Epithelial cell of proximal tubule (primary cell): ENCODE measurements at regions not wholly inside any gene's neighbourhood (a gene's known extent, or its start where the extent isn't known, plus 50 kb on each side); places are given as distances from the start of the nearest gene placed in this dataset.
A peak's percentile ranks its signal among the peaks of the same experiment; 100 is the strongest.

Experiments used
- DNase-seq: peaks from one replicate; pipeline ENCODE4 v3.0.0-alpha.2; 2011; ENCODE audit warnings: low read depth
- H3K4me3 ChIP-seq: 2 replicates; pipeline ENCODE4 v1.5.1; 2011; ENCODE audit warnings: low read depth, mild to moderate bottlenecking, low read length
- CTCF ChIP-seq: conservative IDR thresholded peaks from 2 replicates; pipeline ENCODE4 v1.5.1; 2012; ENCODE audit warnings: low read depth, mild to moderate bottlenecking, low read length

GRCh38 chr1:118698911-118699310 lies 289.2 kb downstream of the TBX15 start:
- H3K4me3 ChIP-seq = no peak overlapping the region
- no peak for DNase-seq
- no peak for TF ChIP-seq CTCF

- no peak for TF ChIP-seq CTCF
- no peak for DNase-seq
- H3K4me3 ChIP-seq = peak overlapping the region; percentile 16
These were observed 296.0 kb downstream of the TBX15 start for GRCh38 chr1:118692143-118692542.

- H3K4me3 ChIP-seq = no peak overlapping the region
- no peak for DNase-seq
- no peak for TF ChIP-seq CTCF
These were observed 299.3 kb downstream of the TBX15 start for GRCh38 chr1:118688891-118689290.

- no peak for TF ChIP-seq CTCF
- no peak overlapping the region for H3K4me3 ChIP-seq
- DNase-seq = no peak
These were observed 326.3 kb downstream of the TBX15 start for GRCh38 chr1:118661769-118662320.

GRCh38 chr1:118660769-118661168 lies 327.4 kb downstream of the TBX15 start:
- no peak for DNase-seq
- no peak for TF ChIP-seq CTCF
- no peak overlapping the region for H3K4me3 ChIP-seq

- no peak for TF ChIP-seq CTCF
- no peak for DNase-seq
- no peak overlapping the region for H3K4me3 ChIP-seq
These were observed 328.5 kb downstream of the TBX15 start for GRCh38 chr1:118659646-118660045.

- TF ChIP-seq CTCF = no peak
- no peak for DNase-seq
These were observed 337.9 kb downstream of the TBX15 start for GRCh38 chr1:118650107-118650807.

More at GRCh38 chr1:118650107-118650807, 337.9 kb downstream of the TBX15 start:
- no peak overlapping the region for H3K4me3 ChIP-seq
